NOMO-1 treated with DMSO at 0.1 percent for 48 hours (cell line): ENCODE measurements at regions not wholly inside any gene's neighbourhood (a gene's known extent, or its start where the extent isn't known, plus 50 kb on each side); places are given as distances from the start of the nearest gene placed in this dataset.

Experiments used
- DNase-seq: peaks from one replicate; lab custom pipeline; 2025; ENCODE audit not compliant: unreplicated experiment; lab: John Stamatoyannopoulos, UW

DNA sequence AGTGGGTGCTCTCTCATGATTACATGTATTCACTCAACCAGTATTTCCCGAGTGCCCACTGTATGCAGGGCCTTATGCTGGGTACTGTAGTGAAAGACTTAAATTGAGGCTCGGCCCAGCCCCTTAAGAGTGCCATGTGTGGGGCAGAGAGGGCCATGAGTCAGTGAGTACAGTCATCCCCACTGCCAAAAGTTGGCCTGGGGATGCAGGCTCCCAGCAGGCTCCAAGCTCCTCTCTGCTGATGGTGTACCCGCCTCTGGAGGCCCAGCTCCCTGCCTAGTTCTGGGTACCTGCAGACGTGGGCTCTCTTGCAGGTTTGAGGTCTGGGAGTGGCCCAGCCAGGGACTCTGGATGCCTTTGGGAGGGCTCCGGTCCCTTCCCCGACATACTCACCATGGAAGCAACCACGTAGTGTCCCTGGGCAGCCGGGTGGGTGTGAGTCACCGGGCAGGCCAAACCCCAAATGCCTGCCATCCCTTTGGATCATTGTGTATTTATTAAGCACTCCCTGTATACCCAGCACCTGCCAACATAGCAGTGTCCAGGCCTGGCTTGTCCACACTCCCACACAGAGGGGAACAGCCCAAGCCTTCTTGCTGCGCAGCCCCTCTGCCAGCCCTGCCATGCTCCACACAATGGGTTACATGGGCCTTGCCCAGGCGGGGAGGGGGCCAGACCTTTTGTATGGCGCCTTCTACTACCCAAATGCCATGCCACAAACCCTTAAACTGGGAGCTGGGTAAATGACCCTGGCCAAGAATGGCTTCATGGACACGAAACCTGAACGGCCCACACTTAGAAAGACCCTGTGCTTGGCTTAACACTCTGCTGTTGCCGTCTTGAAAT is 153.6 kb downstream of the VEGFA start:
- DNase-seq, result no peak

DNA sequence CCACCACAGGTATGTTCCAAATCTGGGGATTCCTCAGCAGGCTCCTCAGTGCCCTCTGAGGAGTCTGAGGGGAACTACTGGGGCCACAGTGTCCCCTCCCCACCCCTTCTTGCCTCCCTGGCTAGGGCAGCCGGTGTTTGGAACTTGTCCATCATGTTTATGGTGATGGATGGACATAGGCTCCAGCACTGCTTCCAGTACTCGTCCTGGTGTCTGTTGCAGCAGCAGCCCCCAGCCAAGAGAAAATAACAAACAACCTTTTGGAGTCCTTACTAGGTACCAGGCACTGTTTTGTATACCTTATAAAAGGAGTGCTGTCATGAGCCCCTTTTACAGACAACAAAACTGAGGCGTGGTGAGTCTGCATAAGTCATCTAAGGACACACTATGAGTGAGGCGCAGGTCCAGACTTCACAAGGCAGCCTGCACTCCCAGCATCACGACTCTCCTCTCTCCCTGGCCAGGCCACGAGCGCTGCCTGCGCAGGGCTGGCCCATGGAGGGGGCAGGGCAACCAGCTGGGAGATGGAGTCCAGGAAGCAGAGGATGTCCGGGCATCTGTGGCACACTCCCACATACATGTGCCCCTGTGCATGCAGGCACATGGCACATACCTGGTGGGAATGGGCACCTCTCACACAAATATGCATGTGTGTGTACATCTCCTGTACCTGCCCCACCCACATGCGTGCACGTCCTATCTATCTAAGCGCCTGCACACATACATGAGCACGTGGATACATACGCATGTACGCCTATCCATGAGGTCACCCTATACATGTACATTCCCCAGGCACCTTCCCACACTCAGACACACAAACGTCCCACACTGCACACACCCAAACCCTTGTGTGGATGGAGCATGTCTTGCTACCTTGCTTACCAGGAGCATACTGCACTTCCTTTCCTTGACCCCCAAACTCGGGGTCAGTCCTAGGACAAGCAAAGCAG is 152.7 kb downstream of the VEGFA start:
- DNase-seq, result no peak

DNA sequence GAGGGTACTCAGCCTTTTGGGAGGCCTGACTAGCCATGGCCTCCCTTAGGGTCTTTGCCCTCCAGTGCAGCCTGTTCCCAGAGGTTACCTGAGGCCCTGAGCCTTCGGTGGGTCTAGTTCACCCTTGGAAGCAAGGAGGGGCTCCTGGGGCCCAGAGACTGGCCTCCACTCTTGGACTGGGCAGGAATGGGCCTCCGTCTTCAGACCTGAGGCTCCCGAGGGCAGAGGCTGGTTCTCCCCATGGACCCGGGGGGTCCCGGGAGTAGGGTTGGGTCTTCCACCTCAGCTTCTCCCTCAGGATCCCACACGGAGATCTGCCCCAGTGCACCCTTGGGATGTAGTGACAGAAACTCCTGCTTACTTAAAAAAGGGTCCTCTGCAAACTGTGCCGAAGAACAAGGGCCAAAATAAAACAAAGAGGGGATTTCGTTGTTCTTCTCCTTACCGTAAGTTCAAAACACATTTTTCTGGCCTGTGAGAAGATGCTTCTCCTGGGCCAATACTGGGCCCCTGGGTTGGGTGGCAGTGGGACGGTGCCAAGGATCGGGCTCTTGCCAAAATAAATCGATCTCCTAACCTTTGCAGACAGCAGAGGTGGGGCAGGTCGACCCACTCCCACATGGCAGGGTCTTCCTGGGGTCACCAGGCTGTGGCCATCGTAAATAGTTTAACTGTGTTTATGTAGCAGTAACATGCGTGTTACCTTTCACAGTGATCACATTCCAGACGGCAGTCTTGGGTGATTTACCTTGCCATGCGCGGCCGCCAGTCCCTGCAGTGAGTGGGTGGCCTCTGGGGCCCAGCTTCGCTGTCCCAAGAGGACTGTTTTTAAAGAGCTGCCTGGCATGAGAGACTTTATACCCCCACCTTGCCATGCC is 151.8 kb downstream of the VEGFA start:
- no peak for DNase-seq

DNA sequence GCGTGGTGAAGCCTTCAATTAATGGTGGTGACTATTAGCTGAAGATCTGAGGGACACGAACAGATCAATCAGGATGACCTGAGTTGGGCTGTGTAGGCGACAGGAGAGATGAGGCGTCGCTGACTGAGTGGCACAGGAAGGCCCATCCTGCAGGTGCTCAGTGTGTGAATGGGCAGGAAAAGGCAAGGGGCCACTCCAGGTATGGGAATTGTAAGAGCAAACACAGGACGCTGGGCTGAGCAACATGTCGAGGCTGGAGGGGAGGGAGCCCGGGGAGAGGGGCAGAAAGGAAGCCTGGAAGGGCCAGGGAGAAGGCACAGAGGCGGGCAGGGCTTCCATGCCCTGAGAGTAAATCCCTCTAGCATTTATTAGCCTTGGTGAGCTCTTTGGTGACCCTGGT is 151.0 kb downstream of the VEGFA start:
- DNase-seq, result no peak

DNA sequence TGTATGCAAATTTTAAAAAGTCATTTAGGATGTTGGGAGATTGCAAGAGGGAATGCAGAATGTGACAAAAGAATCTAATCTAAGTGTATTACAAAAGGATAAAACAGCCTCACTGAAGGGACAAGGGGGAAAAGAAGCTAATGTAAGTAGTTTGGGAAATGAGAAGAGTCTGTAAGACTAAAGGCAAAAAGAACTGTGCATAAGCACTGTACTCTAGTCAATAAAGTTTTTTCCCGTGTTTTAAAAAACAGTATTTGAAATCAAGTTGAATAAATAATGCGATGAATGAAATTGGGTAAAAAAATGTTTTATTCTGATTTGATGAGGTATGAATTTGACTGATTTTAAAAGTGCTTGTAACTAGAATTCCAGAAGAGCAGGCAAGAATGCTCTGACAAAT is 149.8 kb downstream of the VEGFA start:
- DNase-seq, result no peak

DNA sequence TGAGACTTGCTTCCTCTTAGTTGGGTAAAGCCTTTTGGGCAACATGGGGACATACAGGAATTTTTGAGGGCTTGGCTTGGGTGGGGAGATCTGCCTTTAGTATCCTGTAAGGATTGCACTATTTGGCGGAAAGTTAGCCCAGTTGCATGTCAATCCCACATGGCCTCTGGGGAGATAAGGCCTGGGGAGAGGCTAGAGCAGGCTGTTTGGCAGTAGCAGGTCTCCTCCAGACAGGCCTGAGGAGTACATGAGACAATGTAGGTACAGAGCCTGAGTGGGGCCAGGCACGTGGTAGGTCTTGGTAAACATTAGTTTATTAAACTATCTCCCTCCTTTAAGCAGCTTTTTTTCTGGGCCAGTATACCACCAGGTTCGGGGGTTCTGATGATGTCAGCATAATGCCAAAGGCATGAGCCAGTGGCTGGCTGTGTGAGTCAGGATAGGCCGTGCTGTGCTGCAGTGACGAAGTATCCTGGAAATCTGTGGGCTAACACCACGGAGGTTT is 147.9 kb downstream of the VEGFA start:
- no peak for DNase-seq

DNA sequence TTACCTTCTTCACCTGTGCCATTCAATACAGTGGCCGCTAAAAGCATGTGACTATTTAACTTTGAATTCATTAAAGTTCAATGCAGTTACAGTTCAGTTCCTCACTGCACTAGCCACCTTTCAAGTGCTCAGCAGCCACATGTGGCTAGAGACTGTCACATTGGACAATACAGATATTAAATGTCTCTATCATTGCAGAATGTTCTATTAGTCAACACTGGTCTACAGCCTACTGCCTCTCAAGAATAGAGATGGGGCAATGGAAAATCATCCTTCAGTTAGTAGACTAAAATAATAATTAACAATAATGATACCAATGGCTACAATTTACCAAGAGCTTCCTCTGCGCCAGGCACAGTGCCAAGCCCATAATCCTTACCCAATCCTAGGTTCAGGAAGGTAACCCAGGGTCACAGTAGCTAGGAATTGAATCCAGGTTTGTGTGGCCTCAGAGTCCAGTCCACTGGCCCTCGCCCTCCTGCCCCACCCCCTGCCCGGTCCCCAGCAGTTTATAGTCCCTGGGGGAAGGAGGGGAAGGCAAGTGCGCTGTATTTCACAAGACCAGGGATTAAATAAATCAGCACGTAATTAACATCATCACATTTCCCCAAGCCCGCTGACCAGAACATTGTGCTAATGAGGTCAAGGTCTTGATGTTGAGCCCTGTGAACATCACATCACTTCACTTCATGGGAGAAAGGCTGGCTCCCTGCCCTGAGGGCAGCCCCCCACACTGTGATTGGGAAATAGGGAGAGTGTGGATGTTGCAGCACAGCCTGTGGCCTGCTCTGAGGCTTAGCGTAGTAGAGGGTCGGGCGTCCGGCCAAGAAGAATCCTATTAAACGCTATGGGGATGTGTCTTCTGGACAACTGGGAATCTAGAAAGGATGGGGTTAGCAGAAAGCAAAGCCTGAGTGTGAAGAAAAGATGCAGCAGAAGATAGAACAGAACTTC is 147.2 kb downstream of the VEGFA start:
- peak; percentile 61 for DNase-seq

DNA sequence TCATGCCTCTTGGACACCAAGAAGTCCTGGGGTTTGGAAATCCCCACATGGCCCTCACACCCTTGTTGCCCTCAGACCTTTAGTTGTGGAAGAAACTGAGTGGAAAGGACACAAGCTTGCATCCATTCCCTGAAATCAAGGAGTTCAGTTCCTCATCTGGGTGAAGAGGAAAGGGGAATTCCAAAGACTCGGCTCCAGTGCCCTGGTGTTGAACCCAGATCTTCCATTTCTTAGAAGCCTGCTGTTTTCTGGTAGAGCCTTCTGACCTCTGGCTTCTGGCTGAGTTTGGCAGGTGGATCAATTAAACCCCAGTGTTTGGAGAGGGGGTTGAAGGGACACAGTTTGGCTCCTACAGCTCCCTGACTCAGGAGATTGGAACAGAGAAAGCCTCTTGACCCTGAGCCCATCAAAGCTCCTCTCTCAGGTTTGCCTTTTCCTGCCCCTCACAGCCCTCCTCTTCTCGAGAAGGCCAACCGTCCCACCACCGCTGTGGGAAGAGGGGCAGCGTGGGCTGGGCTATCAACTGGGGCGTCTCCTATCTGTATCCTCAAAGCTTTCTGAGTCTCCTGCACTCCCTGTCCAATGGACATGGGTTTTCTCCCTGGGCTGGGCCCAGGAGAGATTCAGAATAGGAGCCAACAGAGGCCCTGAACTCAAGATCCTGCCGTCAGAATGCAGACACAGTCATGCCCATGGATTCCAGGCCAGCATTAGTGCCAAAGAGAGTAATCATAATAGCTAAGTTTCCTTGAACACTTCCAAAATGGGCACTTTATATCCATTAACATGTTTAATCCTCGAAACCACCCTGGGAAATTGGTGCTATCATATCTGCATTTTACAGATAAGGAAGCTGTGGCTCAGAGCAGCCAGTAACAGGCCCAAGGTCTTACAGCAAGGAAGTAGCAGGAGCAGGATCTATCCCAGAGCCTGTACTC is 146.2 kb downstream of the VEGFA start:
- DNase-seq, result peak; percentile 52

DNA sequence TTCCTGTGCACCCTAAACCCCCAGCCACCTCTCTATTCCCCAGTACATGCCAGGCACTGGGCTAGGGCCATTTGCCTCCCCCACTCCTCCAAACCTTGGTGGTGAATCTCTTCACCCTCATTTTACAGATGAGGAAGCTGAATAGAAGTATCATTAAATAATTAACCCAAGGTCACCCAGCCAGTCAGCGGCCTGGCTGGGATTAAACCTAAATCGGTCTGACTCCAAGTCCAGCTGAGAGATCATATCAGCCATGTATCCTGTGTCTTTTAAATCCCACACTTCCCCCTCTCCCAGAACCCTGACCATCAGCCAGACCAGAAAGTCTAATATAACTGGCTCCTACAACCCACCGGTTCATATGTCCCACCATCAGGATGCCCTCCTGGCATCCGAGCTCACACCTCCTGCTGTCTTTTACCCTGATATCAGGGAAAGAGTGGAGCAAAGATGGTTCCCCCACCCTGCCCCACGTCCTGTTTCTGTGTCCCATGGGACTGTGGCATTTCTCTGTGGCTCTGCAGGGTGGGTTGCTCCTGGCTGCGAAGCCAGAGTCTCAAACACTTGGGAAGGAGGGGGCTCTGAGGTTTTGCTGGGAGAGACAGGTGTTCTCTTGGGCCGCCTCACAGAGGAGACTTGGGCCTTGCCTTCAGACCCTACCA is 145.3 kb downstream of the VEGFA start:
- DNase-seq, result no peak

DNA sequence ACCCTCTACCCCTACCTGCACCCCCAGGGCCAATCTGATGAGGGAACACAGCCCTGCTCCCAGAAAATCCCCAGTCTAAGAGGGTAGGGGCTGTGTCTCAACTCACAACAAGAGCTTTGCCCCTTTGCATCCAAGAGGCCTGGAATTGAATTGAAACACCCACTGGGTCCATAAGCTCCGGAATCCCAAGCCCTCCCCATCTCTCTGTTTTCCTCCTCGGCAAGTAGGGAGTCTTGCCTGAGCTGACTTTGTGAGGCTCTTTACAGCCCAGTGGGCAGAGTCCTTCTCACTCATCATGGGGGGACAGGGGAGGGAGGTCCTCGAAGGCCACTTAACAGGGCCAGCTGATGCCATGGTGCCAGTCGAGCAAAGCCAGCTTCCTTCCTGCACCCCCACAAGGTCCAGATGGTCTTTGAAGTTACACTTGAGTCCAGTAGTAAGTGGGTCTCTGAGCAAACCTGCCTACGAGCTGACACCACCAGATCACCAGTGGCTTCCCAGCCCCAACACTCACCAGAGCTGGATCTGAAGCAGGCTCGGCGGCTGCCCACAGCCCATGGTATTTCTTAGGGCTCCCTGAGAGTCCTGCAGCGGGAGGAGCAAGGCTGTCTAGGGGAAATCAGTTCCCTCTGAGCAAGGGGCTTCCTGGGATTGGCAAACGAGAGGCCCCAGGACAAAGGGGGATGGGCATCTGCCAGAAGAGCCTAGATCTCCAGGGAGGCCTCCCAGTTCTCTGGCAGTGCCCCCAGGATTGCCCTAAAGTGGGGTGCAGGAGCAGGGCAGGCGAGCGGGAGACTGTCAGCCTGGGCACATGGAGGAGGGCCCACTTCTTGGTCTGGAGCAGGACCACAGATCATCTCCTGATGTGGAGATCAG is 144.5 kb downstream of the VEGFA start:
- no peak for DNase-seq

DNA sequence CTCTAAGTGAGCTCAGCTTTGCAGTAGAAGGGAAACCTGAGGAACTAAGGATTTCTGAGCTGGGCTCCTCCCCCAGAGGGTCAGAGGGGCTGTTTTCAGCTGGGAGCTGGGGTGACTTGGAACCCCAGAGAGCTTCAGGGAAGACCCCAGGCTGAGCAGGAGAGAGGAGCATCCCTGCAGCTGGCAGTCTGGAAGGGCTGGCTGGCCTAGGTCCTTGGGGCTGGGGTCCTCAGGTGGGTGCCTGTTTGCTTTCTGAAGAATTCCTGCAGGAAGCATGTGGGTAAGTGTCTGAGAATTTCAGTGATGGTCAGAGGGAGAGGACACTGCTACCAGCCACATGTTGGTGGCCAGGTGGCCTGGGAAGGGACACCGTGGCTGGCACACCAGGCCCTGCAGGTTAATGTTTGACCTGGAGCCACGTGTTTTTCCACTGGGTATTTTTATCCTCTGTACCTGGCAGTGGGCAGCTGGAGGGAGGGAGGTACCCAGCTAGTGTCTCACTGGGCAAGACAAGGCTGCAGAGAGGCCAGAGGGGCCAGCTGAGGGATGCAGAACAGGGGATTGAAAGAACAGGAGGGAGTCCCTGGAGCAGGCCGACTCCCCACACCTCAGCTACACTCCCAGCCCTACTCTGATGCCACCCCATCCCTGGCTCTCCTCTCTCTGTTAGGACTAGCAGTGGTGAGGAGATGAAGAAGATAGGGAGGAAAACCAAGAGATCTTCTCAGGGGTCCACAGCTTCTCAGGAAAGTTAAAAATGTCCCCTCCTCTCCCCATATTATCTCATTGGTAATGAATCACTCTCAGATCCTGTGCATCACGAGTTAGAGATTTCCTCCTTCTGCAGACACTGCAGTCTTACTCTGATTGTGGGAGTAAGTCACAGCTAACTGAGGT is 143.6 kb downstream of the VEGFA start:
- DNase-seq, result no peak

DNA sequence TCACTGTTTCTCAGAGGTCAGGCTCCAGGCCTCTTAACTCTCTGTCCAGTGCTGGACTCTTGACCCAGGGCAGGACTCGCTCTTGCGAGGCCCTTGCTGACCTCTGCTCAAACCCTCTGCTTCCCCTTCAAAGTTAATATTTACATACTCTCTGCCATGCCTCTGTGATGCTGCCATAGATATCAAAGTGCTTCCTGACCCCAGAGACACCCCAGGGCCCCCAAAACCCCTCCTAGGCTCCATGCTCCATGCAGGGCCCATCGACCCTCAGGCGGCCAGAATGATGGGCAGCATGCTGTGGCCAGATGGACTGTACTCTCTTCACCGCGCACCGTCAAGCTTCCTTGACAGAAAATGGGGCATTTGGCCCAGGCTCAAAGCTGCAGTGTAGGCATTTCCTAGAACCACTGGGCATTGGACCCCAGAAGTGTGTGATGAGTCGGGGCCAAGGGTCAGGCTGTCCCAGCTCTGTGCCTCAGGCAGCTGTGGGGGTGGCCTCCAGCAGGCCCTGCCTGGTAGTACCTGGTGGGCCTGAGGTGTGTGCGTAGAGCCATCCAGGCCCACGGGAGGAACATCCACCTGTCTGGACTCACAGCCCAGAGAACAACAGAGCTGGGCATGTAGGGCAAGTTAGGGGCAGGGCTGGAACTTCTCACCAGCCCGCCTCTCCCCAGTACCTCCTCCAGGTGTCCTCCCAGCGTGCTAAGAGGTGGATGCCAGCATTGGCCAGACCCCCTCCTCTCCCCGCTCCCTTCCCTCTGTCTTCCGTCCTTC is 142.8 kb downstream of the VEGFA start:
- DNase-seq, result no peak

DNA sequence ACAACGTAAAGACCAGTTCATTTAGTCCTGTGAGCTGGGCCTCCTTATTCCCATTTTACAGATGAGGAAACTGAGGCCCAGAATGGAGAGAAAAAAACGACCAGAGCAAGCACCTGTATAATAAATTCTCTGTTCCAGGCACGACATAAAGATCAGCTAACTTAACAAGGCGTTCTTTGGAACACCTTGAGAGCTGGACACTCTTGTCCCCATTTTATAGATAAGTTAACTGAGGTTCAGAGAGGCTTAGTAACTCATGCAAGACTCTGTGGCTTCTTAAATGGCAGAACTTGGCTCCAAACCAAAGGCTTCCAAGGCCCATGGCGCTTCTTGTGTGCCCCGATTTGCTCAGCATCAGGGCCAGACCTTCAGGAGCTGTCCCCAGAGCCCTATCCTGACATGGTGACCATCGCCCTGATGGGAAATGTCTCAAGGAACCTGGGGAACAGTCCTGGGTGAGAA is 142.1 kb downstream of the VEGFA start:
- DNase-seq, result no peak

DNA sequence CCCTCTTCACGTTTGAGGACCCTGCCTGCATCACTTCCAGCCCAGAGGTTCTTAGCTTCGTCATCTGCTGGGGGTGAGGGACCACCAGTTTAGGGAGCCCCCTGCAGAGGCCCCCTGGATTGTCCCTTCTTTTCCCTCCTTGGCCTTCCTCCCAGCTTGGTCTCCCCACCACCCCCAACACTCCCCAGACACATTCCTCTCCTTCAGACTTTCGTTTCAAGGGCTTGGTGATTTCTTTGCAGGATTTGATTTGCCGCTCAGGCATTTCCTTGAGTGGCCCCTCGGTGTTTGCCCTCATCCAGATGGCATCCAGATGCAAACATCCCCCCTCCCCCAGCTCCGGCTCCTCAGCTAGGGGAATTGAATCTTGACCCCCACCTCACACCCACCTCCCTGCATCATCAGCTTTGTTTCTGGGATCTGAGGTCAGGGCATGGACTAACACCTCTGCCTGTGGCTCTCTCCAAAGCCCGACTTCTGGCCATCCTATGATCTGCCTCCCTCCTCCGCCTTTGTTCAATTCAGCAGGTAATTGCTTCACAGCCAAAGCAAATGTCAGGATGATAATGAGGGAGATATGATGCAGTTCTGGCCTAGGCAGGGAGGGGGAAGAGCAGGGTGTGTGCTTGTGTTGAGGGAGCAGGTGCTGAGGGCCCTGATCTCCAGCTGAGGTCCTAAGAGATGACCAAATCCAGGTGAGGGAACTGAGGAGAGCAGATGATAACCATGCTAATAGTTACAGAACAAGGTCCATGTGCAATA is 141.5 kb downstream of the VEGFA start:
- DNase-seq, result no peak
